PC-9 (cell line): ENCODE measurements at regions not wholly inside any gene's neighbourhood (a gene's known extent, or its start where the extent isn't known, plus 50 kb on each side); places are given as distances from the start of the nearest gene placed in this dataset.

Source experiments
- EZH2 ChIP-seq: fragments of 200-600 bp; sonication (generic); IDR thresholded peaks from 2 replicates; pipeline ENCODE4 v1.8.0; 2017; ENCODE audit warnings: antibody characterized with exemption, low read depth
- TF ChIP-seq, protein P1 (sequence below): fragments of 200-600 bp; sonication (generic); conservative IDR thresholded peaks from 2 replicates; pipeline ENCODE4 v1.6.1; 2017; ENCODE audit warnings: mixed run types, antibody characterized with exemption, mild to moderate bottlenecking, moderate library complexity

DNA sequence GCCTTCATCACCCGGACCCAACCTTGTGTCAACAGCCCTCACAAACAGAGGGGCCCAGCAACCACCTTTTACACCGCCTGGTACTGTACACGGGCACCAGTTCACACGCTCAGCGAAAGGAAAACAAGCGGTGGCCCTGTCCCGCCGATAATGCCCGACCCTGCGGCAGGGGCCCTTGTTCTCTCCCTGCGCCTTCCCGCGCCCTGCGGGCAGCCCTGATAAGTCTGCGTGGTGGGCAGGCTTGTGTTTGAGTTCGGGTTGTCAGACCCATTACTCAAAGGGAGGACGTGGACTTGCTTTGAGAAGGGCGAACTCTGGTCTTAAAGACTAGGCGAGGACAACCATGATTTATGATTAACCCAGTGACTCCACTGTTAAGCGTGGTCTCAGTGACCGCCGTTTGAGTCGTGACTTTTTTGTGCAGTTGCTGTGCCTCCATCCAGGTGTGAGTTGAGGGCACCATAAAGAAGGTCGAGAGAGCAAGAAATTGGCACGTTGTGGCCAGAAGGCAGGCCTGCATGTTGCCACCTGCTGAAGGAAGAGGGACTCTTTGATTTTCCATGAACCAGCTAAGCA lies 167.4 kb upstream of the GATA6 start:
- TF ChIP-seq EZH2 = no peak
- TF ChIP-seq, protein P1, sequence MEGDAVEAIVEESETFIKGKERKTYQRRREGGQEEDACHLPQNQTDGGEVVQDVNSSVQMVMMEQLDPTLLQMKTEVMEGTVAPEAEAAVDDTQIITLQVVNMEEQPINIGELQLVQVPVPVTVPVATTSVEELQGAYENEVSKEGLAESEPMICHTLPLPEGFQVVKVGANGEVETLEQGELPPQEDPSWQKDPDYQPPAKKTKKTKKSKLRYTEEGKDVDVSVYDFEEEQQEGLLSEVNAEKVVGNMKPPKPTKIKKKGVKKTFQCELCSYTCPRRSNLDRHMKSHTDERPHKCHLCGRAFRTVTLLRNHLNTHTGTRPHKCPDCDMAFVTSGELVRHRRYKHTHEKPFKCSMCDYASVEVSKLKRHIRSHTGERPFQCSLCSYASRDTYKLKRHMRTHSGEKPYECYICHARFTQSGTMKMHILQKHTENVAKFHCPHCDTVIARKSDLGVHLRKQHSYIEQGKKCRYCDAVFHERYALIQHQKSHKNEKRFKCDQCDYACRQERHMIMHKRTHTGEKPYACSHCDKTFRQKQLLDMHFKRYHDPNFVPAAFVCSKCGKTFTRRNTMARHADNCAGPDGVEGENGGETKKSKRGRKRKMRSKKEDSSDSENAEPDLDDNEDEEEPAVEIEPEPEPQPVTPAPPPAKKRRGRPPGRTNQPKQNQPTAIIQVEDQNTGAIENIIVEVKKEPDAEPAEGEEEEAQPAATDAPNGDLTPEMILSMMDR = no peak
